NCI-H187 (cell line): ENCODE measurements at regions not wholly inside any gene's neighbourhood (a gene's known extent, or its start where the extent isn't known, plus 50 kb on each side); places are given as distances from the start of the nearest gene placed in this dataset.
"Not testable (repeated sequence)": the region's sequence is repeated elsewhere in the genome, so short reads cannot be mapped to it uniquely, and the experiment has no call there.

Experiments used
- DNase-seq, 2 experiments: peaks; one replicate each; lab custom pipeline; 2025; lab: John Stamatoyannopoulos, UW

GRCh38 chr11:12585861-12586260 lies 88.4 kb upstream of the TEAD1 start:
- DNase-seq, result no peak

- no peak for DNase-seq
Observed at GRCh38 chr11:12587333-12587991, 86.8 kb upstream of the TEAD1 start.

DNA sequence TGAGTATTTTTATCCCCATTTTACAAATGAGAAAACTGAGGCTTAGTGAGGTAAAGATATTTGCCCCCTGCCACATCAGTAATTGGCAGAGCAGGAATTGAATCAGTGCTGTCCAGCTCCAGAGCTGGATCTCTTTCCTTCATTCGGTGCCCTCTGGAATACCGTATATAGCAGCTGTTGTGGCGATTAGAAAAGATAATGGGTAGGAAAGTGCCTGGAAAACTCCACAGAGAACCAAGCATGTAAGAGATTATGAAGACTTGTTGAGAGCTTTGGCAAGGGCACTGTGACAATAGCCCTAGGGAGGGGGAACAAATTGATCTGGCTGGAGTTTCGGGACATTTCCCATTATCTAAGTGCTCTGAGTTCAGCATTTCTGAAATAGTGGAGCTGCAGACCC lies 82.5 kb upstream of the TEAD1 start:
- DNase-seq, result no peak

- DNase-seq, result no peak
Observed at GRCh38 chr11:12592283-12592682, 81.9 kb upstream of the TEAD1 start.

- DNase-seq, result not testable (repeated sequence)
Observed at GRCh38 chr11:12595089-12595847, 79.0 kb upstream of the TEAD1 start.

DNA sequence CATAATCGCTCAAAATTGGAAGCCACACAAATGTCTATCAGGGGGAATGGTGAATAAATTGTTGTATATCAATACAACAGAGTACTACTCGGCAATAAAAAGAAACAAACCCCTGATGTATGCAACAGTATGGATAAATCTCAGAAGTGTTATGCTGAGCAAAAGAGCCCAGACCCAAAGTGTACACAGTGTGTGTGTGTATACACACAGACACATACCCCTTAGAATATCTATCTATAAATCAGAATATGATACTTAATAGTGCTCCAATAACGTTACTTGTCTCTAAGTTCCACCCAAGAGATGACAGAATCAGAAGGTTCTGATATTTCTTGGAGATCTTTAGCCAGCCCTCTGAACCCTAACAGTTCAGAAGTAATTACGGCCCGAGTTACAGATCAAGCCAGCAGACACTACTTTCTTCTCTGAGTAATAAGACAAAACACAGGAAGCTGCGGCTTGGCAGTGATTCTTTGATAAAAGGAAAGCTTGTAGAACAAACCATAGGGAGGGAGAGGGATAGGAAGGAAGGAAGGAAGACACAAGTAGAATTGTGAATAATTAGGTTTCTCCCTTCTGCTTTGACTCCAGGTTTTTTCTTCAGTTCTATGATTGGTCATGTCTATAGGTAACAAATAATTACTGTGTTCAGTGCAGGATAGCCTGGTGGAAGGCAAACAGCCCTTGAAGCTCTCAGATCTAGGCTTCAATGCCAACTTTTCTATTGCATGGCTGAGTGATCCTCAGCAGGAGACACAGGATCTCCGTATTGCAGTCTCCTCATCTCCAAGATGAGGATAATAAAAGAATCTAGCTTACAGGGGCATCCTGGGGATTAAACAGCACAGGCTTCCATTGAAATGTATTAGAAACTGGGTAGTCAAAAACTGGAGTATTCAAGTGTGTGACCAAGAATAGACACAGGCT lies 75.6 kb upstream of the TEAD1 start:
- no peak for DNase-seq

DNA sequence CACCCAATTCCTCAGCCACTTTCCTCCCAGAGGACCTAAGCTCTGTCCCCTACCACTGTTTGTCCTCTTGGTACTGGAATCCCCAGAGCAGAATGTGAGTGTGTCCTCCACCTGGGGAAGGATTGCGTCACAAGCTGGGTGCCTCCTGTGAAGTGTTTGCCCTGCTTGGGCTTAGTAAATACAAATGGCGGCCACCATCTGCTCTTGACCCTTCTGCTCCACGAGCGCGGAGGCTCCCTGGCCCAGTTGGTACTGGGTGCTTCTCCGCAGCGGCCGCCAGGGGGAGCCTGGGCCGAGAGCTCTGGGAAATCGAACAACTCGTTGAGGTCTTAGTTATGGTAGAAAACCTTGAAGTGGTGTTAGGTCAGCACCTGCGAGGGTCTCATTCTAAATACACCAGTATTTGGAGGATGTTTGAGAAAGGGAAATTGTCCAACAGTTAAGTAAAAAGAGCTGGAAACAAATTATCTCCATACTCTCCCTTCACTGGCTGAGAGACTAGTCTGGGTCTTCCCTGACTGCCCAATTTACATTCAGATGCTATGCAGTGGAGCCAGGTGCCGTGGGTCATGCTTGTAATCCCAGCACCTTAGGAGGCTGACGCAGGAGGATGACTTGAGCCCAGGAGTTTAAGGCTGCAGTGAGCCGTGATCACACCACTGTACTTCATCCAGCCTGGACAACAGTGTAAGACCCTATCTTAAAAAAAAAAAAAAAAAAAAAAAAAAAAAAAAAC lies 74.6 kb upstream of the TEAD1 start:
- peak in 1 of 2 experiments; percentile 13 for DNase-seq

- DNase-seq, result no peak
Observed at GRCh38 chr11:12600829-12601228, 73.4 kb upstream of the TEAD1 start.

GRCh38 chr11:12602421-12602820 lies 71.8 kb upstream of the TEAD1 start:
- DNase-seq, result peak in 1 of 2 experiments; percentile 55

DNA sequence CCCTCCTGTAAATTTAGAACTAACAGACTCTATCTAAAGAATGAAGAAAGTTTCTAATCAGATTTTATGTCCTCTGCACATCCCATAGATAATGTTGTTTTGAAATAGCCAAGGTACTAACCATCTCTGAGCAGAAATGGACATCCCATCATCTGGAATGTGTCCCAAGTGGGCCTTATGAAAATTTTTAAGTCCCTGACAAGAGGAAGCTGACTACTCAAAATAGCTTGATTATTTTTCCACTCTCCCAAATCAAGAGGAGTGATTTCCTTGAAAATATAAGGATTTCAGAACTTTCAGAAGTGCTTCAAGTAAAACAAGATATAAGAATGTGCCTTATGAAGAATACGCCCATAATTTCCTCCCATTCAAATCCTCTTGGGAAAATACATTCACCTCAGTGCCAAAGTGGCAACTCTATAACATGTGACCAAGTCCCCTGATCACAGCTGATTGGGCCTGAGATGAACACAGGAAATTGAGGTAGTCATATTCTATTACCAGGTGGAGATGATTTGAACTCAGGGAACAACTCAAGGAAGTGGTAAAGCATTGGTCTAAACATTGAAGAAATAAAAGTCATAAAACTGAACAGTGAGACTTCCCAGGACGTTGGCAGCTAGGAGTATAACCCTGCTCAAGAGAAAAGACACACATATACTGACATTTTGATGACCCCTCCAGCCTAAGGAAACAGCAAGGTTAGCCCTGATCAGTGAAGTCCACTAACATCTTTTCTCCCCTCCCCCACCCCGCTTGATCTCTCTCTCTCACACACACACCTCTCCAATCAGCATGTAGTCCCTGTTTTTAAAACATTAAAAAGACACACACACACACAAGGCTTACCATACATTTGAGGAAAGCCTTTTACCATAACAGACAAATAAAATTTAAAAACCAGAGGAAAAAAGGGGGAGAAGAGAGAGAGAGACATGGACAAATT lies 70.8 kb upstream of the TEAD1 start:
- DNase-seq, result no peak

DNA sequence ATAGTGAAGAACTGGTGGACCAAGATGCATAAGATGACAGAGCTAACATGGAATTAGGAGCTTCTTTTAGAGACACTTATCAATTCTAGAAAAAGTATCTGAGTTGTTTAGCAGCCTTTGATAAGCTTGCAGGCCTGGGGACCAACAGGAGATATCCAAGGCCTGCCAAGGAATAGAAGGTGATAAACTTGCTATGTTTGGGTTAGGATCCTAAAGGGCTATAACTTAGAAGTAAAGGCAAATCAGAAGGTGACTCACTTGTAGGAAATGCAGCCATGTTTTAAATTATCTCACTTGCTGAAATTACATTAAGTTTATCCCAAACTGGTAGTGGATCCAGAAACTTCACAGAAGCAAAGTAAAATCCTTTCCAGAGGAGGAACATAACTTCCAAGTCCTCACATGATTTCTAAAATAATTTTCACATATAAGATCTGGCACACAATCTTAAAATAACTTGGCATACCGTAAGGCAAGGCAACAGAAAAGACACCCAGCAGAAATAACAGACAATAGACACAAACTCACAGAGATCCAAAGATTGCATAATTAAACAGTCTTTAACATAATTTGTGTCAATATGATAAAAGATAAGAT lies 69.6 kb upstream of the TEAD1 start:
- DNase-seq, result no peak

- no peak for DNase-seq
Observed at GRCh38 chr11:12606597-12606996, 67.6 kb upstream of the TEAD1 start.

DNA sequence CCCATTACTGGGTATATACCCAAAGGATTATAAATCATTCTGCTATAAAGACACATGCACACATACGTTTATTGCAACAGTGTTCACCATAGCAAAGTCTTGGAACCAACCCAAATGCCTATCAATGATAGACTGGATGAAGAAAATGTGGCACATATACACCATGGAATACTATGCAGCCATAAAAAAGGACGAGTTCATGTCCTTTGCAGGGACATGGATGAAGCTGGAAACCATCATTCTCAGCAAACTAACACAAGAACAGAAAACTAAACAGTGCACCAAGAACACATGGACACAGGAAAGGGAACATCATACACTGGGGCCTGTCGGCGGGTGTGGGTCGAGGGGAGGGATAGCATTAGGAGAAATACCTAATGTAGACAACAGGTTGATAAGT lies 65.5 kb upstream of the TEAD1 start:
- not testable (repeated sequence) for DNase-seq

DNA sequence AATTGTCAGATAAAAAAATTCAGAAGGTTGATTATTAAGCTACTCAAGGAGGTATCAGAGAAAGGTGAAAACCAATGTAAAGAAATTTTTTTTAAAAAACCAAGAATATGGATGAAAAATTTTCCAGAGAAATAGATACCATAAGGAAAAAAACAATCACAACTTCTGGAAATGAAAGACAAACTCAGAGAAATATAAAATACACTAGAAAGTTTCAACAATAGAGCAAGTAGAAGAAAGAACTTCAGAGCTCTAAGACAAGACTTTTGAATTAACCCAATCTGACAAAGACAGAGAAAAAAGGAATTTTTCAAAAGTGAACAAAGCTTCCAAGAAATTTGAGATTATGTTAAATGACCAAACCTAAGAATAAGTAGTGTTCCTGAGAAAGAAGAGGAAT lies 62.9 kb upstream of the TEAD1 start:
- no peak for DNase-seq

GRCh38 chr11:12617632-12618031 lies 56.6 kb upstream of the TEAD1 start:
- DNase-seq, result no peak

GRCh38 chr11:12618743-12619540 lies 55.3 kb upstream of the TEAD1 start:
- DNase-seq, result no peak

- no peak for DNase-seq
Observed at GRCh38 chr11:12623869-12624268, 50.4 kb upstream of the TEAD1 start.
